ENCODE measurements at regions not wholly inside any gene's neighbourhood (a gene's known extent, or its start where the extent isn't known, plus 50 kb on each side); places are given as distances from the start of the nearest gene placed in this dataset.

DNA sequence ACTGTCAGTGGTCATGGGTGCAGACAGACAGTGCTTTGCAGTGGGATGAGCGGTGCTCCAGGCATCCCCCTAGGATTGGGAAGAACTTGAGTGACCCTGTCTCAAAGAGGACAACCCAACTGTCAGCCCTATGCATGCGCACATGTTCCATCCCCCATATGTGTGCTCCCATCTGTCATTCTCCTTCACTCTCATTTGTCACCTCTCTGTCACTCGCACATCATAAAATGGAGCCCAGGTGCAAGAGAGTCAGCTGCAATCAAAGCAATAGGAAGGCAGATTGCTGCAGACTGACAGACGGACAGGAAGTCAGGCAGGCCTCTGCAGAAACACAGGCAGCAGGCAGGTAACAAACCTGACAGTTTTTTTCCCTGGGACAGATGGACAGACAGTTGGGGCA is 101.8 kb upstream of the CCL1 start:
- no peaks in the 10 kb centered on the region for H3K36me3 ChIP-seq (ENCODE audit: control insufficient read depth in 2 of 3, insufficient read depth in 3 of 3, low read length in 3 of 3)
- H3K9ac ChIP-seq (ENCODE audit: low read length in 3 of 3): no peak overlapping the region
- no peaks in the 10 kb centered on the region for H3K4me1 ChIP-seq (ENCODE audit: control insufficient read depth in 2 of 3, insufficient read depth in 2 of 3, low read depth in 1 of 3, low read length in 3 of 3)
- no peak overlapping the region for H3K27ac ChIP-seq (ENCODE audit: low read depth in 2 of 2, low read length in 2 of 2)
- no peaks in the 10 kb centered on the region for H3K27me3 ChIP-seq (ENCODE audit: control insufficient read depth, insufficient read depth, low read length)
- intact Hi-C loops (cut with DNase I): no loop called here
- DNase-seq (no peak), FAIRE-seq (no peak)
- H3K4me3 ChIP-seq (ENCODE audit: low read length in 3 of 3): no peak overlapping the region
- no peaks in the 10 kb centered on the region for H3K9me3 ChIP-seq (ENCODE audit: control insufficient read depth in 2 of 3, insufficient read depth in 1 of 3, low read length in 3 of 3)
- TF ChIP-seq, protein P1, sequence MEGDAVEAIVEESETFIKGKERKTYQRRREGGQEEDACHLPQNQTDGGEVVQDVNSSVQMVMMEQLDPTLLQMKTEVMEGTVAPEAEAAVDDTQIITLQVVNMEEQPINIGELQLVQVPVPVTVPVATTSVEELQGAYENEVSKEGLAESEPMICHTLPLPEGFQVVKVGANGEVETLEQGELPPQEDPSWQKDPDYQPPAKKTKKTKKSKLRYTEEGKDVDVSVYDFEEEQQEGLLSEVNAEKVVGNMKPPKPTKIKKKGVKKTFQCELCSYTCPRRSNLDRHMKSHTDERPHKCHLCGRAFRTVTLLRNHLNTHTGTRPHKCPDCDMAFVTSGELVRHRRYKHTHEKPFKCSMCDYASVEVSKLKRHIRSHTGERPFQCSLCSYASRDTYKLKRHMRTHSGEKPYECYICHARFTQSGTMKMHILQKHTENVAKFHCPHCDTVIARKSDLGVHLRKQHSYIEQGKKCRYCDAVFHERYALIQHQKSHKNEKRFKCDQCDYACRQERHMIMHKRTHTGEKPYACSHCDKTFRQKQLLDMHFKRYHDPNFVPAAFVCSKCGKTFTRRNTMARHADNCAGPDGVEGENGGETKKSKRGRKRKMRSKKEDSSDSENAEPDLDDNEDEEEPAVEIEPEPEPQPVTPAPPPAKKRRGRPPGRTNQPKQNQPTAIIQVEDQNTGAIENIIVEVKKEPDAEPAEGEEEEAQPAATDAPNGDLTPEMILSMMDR (IDR thresholded peaks at IDR 0.05; ENCODE audit: borderline replicate concordance, extremely low read depth, insufficient read depth): no peak

DNA sequence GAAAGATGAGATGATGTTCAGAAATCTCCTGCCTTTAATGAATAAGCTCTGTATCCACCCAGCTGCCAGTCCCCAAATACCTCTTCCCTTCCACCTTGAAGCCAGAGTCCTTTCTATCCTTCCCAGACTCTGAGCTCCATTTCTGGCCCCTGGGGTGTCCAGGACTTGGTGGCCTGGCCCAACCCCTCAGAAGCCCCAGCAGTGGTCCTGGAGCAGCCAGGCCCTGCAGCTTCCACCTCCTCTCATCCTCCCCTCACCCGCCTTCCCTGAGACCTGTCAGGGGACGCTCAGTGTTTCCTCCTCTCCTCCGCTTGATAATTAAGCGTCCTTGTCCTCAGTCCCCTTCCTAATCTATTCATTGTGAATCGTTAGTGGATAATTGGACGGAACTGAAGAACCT is 95.2 kb upstream of the CCL1 start:
- intact Hi-C loops (cut with DNase I): no loop called here
- no peaks in the 10 kb centered on the region for H3K27me3 ChIP-seq (ENCODE audit: control insufficient read depth, insufficient read depth, low read length)

DNA sequence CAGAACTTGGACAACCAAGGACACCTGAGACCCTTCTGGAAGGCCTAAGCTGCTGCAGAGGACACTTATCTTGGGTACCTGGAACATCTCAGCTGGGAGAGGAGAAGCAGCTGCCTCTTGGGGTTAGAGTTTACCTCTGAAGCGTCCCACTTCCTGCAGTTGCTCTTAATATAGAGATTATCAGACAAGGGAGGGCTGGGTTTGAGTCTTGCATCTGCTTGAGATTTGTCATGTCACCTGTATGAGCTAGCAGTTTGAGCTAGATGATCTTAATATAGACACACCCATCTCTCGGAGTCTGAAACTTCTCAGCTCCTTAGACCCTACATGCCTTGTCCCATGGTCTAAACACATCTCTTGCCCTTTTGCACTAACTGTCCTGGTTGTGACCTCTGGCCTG is 93.1 kb upstream of the CCL1 start:
- DNase-seq (no peak), FAIRE-seq (no peak)
- Histone ChIP-seq H3K4me3 (ENCODE audit: low read length in 3 of 3) (no peak overlapping the region), H3K36me3 (ENCODE audit: control insufficient read depth in 2 of 3, insufficient read depth in 3 of 3, low read length in 3 of 3) (no peaks in the 10 kb centered on the region), H3K4me1 (ENCODE audit: control insufficient read depth in 2 of 3, insufficient read depth in 2 of 3, low read depth in 1 of 3, low read length in 3 of 3) (no peaks in the 10 kb centered on the region), H3K9ac (ENCODE audit: low read length in 3 of 3) (no peak overlapping the region), H3K9me3 (ENCODE audit: control insufficient read depth in 2 of 3, insufficient read depth in 1 of 3, low read length in 3 of 3) (no peaks in the 10 kb centered on the region), H3K27me3 (ENCODE audit: control insufficient read depth, insufficient read depth, low read length) (no peaks in the 10 kb centered on the region), H3K27ac (ENCODE audit: low read depth in 2 of 2, low read length in 2 of 2) (no peak overlapping the region)
- intact Hi-C loops (cut with DNase I): no loop called here
- TF ChIP-seq, protein P1 (IDR thresholded peaks at IDR 0.05; ENCODE audit: borderline replicate concordance, extremely low read depth, insufficient read depth): no peak

More for the DNA sequence above, 95.2 kb upstream of the CCL1 start:
- DNase-seq: no peak
- Histone ChIP-seq H3K4me3 (ENCODE audit: low read length in 3 of 3) (no peak overlapping the region), H3K9ac (ENCODE audit: low read length in 3 of 3) (no peak overlapping the region), H3K9me3 (ENCODE audit: control insufficient read depth in 2 of 3, insufficient read depth in 1 of 3, low read length in 3 of 3) (no peaks in the 10 kb centered on the region), H3K4me1 (ENCODE audit: control insufficient read depth in 2 of 3, insufficient read depth in 2 of 3, low read depth in 1 of 3, low read length in 3 of 3) (no peaks in the 10 kb centered on the region), H3K36me3 (ENCODE audit: control insufficient read depth in 2 of 3, insufficient read depth in 3 of 3, low read length in 3 of 3) (no peaks in the 10 kb centered on the region), H3K27ac (ENCODE audit: low read depth in 2 of 2, low read length in 2 of 2) (no peak overlapping the region)
- no peak for FAIRE-seq
- TF ChIP-seq, protein P1 (IDR thresholded peaks at IDR 0.05; ENCODE audit: borderline replicate concordance, extremely low read depth, insufficient read depth): no peak

DNA sequence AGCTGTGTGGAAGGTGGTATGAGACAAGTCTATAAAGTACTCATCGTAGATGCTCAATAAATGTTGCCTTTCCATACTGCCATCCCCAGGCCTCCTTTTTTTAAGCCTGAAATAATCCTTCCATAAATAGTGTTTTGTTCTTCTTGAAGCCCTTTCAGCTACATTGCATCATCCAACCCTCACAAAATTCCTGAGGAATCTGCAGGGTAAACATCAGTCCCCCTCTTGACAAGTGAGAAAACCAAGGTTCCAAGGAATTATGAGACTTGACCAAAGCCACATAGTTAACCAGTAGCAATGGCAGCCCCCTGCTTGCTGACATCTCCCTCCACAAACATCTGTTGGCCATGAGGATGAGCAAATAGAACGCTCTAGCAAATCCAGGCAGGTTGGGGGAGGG is 89.7 kb upstream of the CCL1 start:
- DNase-seq: no peak
- intact Hi-C loops (cut with DNase I): no loop called here

More for the DNA sequence above, 89.7 kb upstream of the CCL1 start:
- Histone ChIP-seq H3K4me1 (ENCODE audit: control insufficient read depth in 2 of 3, insufficient read depth in 2 of 3, low read depth in 1 of 3, low read length in 3 of 3) (no peaks in the 10 kb centered on the region), H3K9me3 (ENCODE audit: control insufficient read depth in 2 of 3, insufficient read depth in 1 of 3, low read length in 3 of 3) (no peaks in the 10 kb centered on the region), H3K4me3 (ENCODE audit: low read length in 3 of 3) (no peak overlapping the region), H3K36me3 (ENCODE audit: control insufficient read depth in 2 of 3, insufficient read depth in 3 of 3, low read length in 3 of 3) (no peaks in the 10 kb centered on the region), H3K27me3 (ENCODE audit: control insufficient read depth, insufficient read depth, low read length) (no peaks in the 10 kb centered on the region), H3K27ac (ENCODE audit: low read depth in 2 of 2, low read length in 2 of 2) (no peak overlapping the region), H3K9ac (ENCODE audit: low read length in 3 of 3) (no peak overlapping the region)
- FAIRE-seq: no peak
- TF ChIP-seq, protein P1 (IDR thresholded peaks at IDR 0.05; ENCODE audit: borderline replicate concordance, extremely low read depth, insufficient read depth): no peak
